PFSK-1 (cell line): ENCODE measurements at regions not wholly inside any gene's neighbourhood (a gene's known extent, or its start where the extent isn't known, plus 50 kb on each side); places are given as distances from the start of the nearest gene placed in this dataset.

Experiments used
- FOXP2 ChIP-seq: optimal IDR thresholded peaks from 2 replicates; pipeline ENCODE3; 2011; ENCODE audit warnings: borderline replicate concordance, control low read depth, inconsistent platforms; ENCODE audit not compliant: insufficient read depth; ENCODE audit errors: extremely low read length, extremely low read depth
- POLR2AphosphoS5 ChIP-seq: IDR thresholded peaks from 2 replicates; pipeline ENCODE4 v1.6.1; 2012; ENCODE audit warnings: low read depth, mild to moderate bottlenecking, control low read depth, low read length, moderate library complexity
- SIN3A ChIP-seq: IDR thresholded peaks from 2 replicates; pipeline ENCODE4 v1.6.1; 2012; ENCODE audit warnings: mild to moderate bottlenecking, low read length, moderate library complexity, borderline replicate concordance; ENCODE audit not compliant: insufficient read depth
- TAF1 ChIP-seq: IDR thresholded peaks from 2 replicates; pipeline ENCODE4 v1.6.1; 2012; ENCODE audit warnings: low read length, control low read depth, borderline replicate concordance; ENCODE audit not compliant: insufficient read depth
- TF ChIP-seq, protein P1 (sequence below), 2 experiments: IDR thresholded peaks; 2 replicates each; pipeline versions ENCODE4 v1.6.1 to v1.8.0; 2011 to 2012; ENCODE audit warnings: low read depth in 2 of 2, low read length in 2 of 2, control low read depth in 1 of 2, inconsistent platforms in 1 of 2, mild to moderate bottlenecking in 1 of 2, moderate library complexity in 1 of 2; ENCODE audit not compliant: insufficient read depth in 1 of 2

DNA sequence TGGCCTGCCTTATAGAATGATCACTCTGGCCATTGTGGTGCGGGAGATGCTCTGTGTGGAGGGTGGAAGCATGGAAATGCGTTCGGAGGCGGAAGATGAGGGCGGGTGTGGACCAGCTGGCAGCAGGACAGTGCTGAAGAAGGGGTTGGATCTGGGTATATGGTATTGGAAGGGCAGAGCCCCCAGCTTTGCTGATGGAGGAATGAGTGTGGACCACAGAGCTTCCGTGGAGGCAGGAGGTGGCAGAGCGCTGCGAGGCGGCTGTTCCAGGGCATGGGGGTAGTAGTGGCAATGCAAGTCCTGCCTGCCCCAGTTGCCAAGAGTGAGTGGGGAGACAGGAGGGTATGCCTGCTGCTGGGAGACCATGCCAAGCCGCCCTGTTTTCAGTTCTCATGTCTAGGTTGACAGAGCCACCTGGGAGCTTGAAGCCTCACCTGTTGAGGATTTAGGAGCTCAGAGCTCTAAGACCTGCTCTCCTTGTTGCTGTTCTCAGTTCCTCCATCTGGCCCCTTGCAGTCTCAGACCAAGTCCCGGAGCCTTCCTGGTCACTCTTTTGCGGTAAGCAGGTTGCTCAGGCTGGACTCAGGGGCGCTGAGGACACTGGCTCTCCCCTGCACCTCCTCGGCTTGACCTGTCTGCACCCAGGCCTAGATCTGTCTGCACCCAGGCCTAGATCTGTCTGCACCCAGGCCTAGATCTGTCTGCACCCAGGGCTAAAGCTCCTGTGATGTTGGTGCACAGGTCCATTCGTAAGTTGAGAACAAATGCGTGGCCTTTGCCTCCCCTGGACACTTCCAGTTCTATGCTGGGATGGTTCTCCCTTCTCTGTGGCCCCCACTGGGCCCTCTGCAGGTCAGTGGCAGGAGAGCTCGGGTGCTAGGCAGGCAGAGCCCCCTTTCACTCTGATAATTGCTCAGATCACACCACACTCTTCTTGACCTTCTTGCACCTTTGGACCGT lies 290.5 kb upstream of the HS6ST1 start:
- no peak for TF ChIP-seq TAF1
- no peak for TF ChIP-seq POLR2AphosphoS5
- no peak for TF ChIP-seq FOXP2
- no peak for TF ChIP-seq SIN3A
- TF ChIP-seq, protein P1, sequence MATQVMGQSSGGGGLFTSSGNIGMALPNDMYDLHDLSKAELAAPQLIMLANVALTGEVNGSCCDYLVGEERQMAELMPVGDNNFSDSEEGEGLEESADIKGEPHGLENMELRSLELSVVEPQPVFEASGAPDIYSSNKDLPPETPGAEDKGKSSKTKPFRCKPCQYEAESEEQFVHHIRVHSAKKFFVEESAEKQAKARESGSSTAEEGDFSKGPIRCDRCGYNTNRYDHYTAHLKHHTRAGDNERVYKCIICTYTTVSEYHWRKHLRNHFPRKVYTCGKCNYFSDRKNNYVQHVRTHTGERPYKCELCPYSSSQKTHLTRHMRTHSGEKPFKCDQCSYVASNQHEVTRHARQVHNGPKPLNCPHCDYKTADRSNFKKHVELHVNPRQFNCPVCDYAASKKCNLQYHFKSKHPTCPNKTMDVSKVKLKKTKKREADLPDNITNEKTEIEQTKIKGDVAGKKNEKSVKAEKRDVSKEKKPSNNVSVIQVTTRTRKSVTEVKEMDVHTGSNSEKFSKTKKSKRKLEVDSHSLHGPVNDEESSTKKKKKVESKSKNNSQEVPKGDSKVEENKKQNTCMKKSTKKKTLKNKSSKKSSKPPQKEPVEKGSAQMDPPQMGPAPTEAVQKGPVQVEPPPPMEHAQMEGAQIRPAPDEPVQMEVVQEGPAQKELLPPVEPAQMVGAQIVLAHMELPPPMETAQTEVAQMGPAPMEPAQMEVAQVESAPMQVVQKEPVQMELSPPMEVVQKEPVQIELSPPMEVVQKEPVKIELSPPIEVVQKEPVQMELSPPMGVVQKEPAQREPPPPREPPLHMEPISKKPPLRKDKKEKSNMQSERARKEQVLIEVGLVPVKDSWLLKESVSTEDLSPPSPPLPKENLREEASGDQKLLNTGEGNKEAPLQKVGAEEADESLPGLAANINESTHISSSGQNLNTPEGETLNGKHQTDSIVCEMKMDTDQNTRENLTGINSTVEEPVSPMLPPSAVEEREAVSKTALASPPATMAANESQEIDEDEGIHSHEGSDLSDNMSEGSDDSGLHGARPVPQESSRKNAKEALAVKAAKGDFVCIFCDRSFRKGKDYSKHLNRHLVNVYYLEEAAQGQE (IDR thresholded peaks at IDR 0.05; ENCODE audit: insufficient read depth in 1 of 2, low read depth in 2 of 2, low read length in 2 of 2) = no peak

DNA sequence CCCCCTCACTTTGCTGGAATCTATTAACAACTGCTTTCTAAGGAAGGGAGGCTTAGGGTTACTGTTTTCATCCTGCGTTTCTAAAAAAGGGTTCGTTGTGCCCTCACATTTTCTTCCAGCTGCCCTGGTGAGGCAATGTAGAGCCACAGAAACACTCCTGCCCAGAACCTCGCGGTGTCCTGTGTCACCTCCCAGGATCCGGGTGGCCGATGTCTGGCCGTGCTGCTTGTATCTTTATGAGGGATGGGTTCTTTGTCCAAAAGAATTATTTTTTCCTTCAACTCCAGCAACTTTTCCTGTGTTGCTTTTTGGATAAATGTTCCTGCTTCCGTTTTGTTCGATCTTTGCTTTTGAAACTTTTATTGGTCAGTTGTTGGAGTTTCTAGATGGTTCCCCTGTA lies 291.8 kb upstream of the HS6ST1 start:
- TF ChIP-seq TAF1 (no peak), FOXP2 (no peak), POLR2AphosphoS5 (no peak), SIN3A (no peak)
- TF ChIP-seq, protein P1 (IDR thresholded peaks at IDR 0.05; ENCODE audit: insufficient read depth in 1 of 2, low read depth in 2 of 2, low read length in 2 of 2) = no peak

DNA sequence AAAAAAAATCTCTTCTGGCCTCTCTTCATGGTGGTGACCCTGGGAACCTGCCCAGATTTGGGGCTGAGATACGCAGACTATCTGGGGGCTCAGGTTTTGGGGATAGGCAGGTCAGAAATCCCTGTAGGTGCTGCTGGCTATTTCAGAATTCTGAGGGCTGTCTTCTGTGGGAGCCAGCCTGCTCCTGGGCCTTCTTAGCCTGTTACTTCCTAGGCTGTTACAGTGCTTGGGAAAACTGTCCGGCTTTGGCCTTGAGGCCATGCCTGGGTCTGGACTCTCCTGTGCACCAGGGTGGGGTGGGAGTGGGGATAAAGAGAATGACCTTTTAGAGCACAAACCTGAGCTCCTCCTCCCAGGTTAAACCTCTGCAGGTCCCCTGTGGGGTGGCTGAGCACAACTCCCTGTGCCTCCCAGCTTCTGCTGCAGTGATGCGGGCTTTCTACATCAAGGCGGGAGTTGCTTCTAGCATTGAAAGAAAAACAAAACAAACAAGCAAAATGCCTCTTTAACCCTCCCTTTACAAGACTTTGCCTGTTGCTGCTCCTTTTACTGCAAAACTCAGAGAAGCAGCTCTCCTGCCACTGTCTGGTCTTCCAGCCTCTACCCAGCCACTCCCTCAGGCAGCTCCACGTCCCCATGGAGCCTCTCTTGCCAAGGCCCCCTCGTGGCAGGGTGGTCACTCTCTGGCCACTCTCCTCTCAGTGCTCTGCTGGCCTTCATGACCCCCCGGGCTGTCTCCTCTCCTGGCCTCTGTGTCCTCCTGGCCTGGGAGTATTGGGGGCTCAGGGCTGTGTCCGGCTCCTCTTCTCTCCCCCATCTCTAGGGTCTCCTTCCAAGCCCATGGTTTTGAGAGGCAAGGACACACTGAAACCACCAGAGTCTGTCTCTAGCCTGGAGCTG lies 293.0 kb upstream of the HS6ST1 start:
- TF ChIP-seq, protein P1 (IDR thresholded peaks at IDR 0.05; ENCODE audit: insufficient read depth in 1 of 2, low read depth in 2 of 2, low read length in 2 of 2) = no peak
- TF ChIP-seq FOXP2 (no peak), TAF1 (no peak), SIN3A (no peak), POLR2AphosphoS5 (no peak)

DNA sequence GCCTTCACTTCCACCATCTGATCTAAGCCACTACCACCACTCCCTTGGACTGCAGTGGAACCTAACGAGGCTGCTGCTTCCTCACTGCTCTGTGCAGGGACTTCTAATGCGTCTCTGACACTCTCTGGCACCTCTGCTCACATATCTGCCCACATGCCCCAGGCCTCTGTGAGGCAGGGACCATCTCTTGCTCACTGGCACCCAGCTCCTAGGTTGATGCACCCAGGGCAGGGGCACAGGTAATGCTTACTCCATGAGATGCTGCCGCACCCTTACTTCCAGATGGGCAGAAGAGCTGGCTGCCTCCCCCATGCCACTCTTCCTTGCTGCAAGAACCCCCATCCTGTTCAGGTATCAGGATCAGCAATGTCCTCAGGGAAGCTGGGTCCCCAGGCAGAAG lies 294.0 kb upstream of the HS6ST1 start:
- TF ChIP-seq TAF1 (no peak), SIN3A (no peak), POLR2AphosphoS5 (no peak)
- TF ChIP-seq, protein P1 (IDR thresholded peaks at IDR 0.05; ENCODE audit: insufficient read depth in 1 of 2, low read depth in 2 of 2, low read length in 2 of 2) = no peak
